Hippocampal formation (tissue), 2 donors: ENCODE measurements at regions not wholly inside any gene's neighbourhood (a gene's known extent, or its start where the extent isn't known, plus 50 kb on each side); places are given as distances from the start of the nearest gene placed in this dataset.

Source experiments
- DNase-seq, 2 donors: peaks; one replicate each; lab custom pipeline; 2025; lab: John Stamatoyannopoulos, UW

DNA sequence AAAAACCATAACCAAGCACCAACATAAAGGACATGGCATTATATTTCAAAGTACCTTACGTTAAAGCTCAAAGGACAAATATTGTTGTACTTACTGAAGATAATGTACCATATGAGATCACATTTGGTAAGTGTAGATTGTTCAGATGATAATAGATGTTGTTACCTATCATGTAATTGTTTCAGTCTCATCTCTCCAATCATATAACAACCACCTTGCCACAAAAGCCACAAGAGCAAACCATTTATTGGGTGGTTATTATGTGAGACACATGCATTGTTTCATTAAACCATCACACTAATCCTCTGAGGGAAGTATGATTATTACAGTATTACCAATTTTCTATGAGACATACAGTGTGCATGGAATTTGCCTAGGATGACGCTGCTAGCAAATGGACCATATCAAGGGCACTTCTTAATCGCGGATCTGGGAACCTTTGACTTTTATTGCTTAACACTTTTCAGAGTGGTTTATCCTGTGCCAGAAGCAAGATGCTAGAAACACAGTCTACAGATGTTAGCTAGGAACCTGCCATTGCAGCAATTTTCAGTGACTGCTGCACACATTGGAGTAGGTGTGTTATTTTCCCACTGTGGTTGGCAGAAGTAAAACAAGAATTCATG, 149.8 kb upstream of the AKIRIN2 start:
- DNase-seq = no peak

DNA sequence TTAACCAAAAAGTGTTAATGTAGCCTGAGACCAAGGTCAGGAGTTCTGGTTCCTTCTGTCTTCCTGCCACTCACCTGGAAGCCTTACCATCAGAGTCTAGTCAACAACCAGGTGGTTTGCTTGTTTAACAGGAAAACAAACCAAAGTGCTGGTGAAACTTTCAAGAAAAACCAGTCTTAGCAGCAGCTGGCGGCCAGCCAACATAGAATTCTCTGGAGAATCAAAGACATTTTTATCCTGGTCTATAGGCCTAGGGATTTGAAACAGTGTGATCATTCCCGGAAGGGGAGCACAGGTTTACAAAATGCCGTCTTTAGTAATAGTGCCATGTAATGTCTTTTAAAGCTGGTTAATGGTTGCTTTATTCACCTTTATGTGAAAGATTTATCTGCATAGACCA, 146.6 kb upstream of the AKIRIN2 start:
- DNase-seq = no peak

DNA sequence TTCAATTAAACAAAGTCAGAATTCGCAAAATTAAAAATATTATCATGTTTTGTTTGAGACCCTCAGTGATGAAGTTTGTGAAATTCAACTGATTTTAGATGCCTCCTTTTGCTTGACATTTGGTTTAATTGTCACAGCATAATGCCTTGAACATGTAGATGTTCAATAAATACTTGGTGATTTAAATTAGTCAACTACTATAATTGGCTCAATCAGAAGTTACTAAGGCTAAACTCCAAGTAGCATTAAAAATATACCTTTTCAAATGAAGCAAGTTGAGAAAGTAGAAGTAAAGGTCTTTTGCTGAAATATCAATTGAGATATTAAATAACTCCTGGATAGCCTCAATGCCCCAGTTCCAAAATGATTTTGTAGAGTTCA, 145.8 kb upstream of the AKIRIN2 start:
- no peak for DNase-seq

DNA sequence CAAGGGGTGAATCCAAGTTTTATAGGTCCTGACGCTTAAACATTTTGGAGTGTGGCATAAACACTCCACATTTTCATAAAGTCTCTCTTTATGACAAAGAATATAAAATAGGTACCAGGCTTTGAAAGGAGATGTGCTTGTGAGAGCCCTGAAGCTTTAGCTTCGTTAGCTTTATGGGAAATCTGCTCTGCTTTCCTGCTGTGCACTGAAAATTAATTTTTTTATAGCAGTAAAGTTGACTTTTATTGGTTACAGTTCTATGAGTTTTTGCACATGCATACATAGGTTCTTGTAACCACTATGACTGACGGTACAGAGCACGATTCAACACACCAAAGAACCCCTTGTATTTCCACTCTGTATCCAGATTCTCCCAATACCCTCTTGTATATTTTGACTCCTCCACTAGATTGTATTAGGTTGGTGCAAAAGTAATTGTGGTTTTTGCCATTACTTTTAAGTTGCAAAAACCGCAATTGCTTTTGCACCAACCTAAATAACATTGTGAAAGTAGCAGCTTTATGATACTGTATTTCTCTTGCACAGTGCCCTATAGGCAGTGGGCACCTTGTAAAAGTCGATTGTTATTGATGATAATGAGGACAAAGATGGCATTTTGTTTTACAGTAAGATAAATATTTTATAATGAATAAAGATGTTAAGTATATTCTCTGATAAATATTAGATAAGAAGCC, 145.2 kb upstream of the AKIRIN2 start:
- no peak for DNase-seq

DNA sequence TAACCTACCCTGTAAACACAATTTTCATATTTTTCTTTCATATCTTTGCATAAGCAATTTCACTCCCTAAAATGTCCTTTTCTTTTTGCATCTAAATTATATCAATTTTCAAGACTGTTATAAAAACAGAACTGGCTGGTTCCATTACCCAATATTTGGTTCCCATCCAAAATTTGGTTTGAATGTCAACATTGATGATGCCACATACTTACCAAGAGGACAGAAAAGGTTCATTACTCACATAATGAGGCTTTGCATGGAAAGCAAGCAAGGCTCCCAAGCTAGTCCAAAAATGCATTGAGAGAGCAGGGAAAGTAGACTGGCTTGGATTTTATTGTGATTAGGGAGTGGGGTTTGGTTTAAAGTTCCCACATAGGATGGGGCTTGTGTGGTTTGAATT, 144.4 kb upstream of the AKIRIN2 start:
- no peak for DNase-seq

DNA sequence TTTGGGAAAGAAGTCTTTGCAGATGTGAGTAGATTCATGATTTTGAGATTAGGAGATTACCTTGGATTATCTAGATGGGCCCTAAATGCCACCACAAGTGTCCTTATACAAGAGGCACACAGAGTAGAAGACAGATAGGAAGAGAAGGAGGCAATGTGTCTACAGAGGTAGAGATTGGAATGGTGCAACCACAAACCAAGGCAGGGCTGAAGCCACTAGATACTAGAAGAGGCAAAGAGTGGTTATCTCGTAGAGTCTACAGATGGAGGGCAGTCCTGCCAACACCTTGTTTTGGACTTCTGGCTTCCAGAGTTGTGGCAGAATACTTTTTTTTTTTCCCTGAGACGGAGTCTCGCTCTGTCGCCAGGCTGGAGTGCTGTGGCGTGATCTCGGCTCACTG, 138.3 kb upstream of the AKIRIN2 start:
- no peak for DNase-seq

DNA sequence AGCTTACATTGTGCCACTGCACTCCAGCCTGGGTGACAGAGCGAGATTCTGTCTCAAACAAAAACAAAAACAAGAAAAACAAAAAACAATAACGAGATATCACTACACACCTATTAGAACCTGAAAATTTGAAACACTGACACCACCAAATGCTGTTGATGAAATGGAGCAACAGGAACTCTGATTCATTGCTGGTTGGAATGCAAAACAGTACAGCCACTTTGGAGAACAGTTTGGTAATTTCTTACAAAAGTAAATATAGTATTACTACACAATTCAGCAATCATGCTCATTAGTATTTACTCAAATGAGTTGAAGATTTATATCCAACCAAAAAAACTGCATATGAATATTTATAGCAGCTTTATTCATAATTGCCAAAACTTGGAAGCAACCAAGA, 135.8 kb upstream of the AKIRIN2 start:
- DNase-seq = no peak

DNA sequence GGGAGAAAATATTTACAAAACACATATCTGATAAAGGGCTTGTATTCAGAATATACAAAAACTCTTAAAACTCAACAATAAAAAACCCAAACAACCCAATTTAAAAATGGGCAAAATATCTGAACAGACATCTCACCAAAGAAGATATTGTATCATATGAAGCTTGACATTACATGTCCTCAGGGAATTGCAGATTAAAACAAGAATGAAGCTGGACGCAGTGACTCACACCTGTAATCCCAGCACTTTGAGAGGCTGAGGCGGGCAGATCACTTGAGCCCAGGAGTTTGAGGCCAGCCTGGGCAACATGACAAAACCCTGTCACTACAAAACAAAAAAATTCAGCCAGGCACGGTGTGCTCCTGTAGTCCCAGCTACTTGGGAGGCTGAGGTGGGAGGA, 135.4 kb upstream of the AKIRIN2 start:
- no peak for DNase-seq

DNA sequence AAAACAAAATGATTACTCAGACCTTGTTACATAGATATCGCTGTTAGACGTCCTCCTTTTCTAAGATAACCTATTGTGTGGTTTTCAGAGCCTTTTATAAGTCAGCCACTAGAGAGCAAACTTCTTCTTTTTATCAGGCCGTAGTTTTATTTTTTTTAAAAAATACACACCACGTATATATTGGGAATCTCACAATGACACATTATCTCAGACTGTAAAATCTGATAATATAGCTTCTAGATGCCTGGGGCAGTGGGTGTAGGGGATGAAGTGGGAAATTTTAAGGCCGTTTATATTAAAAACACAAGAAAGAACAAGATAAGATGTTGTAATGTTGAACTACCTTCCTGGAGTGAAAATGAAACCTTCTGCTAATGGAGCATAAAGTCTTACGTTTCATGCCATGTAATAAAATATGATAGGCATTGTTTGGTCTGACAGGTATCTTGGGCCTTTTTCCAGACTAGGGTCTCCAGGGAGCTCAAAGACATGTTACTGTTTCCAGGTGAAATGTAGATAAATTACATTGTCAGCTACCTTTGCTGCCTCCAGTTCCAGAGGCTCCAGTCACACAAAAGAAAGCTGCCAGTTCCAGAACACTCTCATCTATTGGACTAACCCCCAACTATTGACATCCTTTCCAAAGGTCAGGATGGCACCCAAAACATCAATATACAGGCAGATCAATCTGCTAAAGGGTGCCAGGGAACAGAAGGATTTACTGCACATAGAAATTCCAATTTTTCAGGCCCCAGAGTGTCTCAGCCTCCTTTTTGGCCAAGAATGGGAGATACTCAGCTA, 130.2 kb upstream of the AKIRIN2 start:
- peak in 1 of 2 donors; percentile 50 for DNase-seq

DNA sequence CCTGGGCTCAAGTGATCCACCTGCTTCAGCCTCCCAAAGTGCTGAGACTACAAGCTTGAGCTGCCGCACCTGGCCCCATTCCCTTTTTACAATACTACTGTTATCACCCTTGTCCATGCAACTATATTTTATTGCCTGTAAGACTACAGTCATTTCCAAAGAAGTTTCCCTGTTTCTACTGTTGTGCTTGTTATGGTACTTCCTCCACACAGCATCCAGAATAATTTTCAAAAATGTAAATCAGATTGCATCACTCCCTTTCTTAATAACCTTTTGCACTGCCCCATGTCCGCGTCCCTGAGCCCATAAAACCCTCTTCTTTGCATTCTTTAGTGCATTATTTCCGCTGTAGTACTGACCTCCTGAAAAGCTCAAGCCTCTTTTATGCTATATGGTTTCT, 128.9 kb upstream of the AKIRIN2 start:
- DNase-seq = no peak

DNA sequence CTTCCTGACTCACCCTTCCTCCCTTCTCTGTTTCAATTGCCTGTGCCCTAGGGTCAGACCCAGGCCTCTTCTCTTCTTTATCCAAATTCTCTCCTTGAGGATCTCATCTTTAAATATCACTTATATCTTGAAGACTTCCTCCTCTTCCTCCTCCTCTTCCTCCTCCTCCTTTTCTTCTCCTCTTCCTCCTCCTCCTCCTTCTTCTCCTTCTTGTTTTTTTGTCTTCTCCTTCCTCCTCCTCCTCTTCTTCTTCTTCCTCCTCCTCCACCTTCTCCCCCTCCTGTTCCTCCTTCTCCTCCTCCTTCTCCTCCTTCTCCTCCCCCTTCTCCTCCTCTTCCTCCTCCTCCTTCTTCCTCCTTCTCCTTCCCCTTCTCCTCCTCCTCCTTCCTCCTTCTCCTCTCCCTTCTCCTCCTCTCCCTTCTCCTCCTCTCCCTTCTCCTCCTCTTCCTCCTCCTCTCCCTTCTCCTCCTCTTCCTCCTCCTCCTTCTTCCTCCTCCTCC, 127.6 kb upstream of the AKIRIN2 start:
- DNase-seq = no peak

DNA sequence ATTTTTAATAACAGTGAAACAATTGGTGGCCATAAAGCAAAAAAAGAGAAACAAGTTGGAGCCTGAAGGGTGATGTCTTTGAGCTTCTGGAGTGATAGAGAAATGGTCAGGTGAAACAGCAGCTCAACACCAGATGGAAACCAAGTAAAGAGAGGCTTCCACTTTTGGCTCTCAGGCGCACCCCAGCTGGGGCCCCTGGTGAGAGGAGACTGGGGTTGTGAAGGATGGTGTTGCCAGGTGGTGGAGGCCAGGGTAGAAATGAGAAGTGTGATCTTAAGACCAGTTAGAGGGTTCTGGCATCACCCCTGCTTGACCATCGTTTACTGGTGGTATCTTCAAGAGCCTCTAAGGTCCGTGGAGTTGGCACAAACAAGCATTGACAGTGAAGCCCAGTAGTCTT, 126.0 kb upstream of the AKIRIN2 start:
- no peak for DNase-seq

DNA sequence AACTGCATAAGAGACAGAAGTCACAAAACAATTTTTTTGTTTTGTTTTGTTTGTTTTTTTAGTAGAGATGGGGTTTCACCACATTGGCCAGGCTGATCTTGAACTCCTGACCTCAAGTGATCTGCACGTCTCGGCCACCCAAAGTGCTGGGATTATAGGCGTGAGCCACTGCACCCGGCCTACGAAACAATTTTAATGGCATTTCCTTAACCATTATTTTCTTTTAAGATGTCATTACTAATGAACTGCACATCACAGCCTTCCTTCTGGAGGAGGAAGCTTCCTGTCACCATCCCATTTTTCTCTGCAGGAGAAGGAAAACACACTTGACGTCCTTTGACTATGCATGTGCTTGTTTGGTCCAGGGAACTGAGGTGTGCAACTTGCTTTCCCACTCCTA, 125.3 kb upstream of the AKIRIN2 start:
- DNase-seq = no peak

DNA sequence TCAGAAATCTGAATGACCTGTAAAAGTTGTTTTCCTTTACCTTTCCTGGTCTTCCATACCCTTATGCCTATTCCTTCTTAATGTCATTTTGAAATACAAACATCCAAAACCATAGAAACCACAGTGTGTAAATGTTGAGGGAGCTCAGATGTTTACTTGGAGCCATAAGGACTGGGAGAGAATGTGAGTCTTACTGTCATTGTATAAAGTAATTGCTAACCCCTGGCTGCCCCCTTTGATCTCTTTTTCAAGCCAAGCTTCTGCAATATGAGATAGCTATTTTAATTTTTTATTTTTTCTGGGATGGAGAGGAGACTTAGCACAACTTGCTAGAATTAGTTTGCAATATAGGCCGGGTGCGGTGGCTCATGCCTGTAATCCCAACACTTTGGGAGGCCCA, 124.4 kb upstream of the AKIRIN2 start:
- no peak for DNase-seq

DNA sequence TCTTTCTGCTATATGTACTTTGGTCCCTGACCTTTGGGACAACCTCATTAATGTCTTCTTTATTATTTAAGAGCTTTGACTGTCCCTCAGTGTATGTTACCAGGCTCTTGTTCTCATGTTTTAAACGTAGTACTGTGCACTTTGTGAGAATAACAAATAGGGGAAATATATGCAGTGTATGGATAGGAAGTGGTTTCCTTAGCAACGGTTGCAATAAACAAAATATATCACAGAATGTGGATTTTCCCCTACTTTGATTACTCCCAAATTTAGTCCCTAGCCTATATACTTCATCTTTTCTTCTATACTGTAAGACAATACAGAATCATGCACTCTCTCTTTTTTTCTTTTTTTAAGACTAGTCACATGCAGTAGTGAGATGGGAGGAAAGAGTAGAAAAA, 123.8 kb upstream of the AKIRIN2 start:
- DNase-seq = no peak

DNA sequence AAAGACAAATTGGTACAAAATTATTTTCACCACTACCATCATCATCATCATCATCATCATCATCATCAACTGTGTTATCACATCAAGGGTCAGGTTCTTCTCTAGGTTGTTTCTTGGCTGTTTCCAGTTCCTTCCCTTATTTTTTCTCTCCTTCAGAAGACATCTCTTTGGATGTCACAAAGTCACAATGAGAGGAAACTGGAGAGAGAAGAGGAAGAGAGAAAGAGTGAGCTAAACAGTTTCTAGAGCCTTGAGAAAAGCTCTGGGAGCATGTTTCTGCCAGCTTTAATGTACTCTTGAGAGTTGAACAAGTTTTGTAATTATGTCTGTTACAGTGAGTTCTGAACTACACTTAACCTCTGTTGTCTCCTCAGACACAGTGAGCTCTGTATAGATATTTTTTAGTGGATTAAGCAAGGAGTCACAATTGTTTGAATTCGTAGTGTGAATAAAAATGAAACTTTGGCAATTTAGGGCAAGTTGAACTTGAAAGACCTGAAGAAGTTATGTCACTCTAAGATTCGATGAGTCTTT, 123.0 kb upstream of the AKIRIN2 start:
- no peak for DNase-seq

DNA sequence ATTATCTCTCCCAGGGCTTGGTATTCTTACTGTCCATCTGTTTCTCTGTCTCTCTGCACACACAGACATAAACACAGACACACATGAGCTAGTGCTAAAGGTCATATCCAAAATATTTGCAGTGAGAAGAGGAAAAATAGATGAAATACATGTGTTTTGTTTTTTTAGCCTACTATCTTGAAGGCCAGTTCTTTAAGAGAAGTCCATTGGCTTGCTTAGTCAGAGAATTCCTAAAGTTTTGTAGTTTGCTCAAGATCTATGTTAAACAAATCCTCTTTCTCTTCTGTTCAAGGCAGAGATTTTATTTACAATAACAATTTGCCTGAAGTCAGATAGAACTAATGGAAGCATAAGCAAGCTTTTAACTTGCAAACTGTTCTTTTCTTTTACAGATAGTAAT, 120.0 kb upstream of the AKIRIN2 start:
- DNase-seq = no peak

DNA sequence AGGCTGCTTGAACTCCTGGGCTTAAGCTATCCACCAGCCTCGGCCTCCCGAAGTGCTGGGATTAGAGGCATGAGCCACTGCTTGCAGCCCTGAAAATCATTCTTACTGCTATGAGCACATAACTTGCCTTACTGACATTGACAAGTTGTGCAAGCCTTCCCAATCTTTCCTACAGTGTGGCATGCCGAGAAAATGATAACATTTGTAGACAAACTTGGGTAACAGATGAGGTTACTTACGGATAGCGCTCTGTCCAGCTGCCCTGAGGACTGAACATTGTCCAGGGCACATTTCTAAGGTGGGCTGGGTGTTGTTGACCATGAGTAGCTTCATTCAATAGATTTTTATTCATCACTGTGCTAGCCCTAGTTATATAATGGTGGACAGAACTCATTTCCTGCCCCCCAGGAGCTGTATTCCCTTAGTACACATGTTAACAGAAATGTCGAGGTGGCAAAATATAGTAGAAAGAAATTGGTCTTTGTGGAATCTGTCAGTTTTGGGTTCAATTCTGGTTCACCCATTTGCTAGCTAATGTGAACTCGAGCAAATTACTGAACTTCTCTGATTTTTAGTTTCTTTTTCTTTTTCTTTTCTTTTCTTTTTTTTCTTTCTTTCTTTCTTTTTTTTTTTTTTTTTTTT, 118.4 kb upstream of the AKIRIN2 start:
- no peak for DNase-seq

DNA sequence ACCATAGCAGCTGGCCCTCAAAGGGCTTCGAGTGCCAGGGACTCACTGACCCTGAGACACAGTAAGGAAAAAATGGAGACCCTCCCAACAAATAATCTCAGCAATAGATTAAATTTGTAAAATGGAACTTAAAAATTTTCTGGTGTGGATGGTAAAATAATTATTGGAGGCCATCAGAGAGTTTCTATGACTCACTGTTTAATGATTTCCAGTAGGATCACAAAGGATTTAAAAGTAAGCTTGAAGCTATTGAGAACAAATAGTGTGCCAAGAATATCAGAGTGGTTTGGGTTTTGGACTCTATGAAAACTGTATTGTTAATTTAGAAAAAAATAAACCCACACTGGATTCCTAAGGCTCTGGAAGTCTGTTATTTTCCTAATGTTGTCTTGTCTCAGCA, 115.2 kb upstream of the AKIRIN2 start:
- no peak for DNase-seq

DNA sequence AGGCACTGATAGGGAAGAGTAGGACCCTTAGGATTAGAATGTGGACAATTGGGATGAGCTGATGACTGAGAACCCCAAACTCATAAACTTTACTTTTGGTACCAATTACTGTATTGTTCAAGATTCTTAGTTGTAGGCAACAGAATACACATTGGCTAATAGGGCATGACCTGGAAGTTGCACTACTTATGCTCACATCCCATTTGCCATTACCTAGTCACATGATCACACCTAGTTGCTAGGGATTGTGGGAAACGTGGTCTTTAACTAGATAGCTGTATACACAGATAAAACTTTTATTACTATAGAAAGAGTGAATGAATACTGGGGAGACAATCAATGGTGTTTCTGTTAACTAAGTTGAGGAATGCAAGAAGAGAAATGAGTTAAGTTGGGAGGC, 113.4 kb upstream of the AKIRIN2 start:
- no peak for DNase-seq

DNA sequence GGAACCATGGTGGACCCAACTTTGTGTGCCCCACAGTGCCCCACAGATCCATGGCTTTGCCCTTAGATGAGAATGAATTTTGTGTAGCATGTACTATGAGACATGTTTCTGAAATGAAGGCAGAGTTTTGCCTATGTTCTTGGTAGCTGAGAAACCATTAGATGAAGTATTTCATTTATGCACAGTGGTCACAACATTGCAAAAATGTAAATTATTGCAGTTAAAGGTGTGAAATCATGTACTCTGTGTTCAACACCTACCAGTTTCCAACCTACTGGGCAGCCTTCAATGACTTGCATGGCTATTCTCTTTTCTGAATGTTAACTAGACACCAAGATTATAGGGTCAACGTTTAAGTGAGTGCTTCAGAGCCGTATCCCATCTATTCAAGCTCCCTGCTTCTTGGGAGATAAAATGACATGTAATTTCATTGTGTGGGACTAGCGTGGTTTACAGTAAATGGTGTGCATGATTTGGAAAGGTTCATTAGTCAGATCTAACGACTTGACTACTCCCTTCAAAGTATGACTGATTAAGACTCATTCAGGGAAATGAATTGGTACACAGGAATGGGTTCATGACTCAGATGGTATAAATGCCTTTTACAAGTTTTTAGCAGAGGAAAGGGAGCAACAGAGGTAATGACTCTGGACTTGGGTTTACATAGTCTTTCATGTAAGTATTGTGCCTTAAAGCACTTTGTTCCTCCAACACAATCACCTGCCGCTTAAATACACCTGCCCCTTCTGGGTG, 106.1 kb upstream of the AKIRIN2 start:
- no peak for DNase-seq

DNA sequence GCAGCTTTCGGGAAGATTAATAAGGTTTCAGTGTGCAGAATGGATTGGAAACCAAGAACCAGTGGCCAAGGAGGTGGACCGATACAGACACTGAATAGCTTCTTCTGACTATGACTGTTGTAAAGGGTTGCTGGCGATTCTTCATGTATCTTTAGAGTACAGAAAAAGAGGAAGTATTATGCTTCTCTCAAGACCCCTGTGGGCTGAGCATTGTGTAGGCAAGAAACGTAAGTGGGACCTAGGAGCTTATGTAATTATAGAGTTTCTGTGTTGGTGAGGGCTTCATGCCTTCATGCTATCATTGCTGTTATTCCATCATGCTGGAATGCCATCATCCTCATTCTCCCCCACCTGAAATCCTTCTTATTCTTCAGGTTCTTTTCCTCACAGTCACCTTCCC, 105.4 kb upstream of the AKIRIN2 start:
- DNase-seq = no peak
